ENCODE measurements at regions not wholly inside any gene's neighbourhood (a gene's known extent, or its start where the extent isn't known, plus 50 kb on each side); places are given as distances from the start of the nearest gene placed in this dataset.

DNA sequence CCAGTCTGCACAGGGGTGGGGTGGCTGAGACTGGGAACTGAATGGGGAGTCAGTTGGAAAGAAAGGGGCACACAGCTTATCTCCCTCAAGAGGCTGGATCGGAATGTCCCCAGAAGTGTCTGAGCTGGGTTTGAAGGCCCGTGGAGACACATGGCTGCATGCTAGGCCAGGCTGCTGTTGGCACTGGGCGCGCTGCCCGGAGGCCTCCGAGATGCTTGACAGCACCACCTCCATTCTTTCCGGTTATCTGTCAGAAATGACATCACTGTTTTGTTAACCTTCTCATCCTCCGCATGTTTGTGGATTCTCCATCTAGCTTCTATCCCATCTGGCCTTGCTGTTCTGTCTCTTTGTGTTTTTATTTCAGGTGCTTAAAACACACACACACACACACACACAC, 85.5 kb downstream of the APIP start:
- CTCF ChIA-PET: no interaction called here
- DNase-seq: no peak
- TF ChIP-seq, protein P1, sequence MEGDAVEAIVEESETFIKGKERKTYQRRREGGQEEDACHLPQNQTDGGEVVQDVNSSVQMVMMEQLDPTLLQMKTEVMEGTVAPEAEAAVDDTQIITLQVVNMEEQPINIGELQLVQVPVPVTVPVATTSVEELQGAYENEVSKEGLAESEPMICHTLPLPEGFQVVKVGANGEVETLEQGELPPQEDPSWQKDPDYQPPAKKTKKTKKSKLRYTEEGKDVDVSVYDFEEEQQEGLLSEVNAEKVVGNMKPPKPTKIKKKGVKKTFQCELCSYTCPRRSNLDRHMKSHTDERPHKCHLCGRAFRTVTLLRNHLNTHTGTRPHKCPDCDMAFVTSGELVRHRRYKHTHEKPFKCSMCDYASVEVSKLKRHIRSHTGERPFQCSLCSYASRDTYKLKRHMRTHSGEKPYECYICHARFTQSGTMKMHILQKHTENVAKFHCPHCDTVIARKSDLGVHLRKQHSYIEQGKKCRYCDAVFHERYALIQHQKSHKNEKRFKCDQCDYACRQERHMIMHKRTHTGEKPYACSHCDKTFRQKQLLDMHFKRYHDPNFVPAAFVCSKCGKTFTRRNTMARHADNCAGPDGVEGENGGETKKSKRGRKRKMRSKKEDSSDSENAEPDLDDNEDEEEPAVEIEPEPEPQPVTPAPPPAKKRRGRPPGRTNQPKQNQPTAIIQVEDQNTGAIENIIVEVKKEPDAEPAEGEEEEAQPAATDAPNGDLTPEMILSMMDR (IDR thresholded peaks at IDR 0.05; ENCODE audit: unreplicated experiment): no peak
- H3K9me3 Mint-ChIP-seq (ENCODE audit: low read depth, unreplicated experiment): peaks cover 2% of the 10 kb centered on the region
- intact Hi-C loops (cut with micrococcal nuclease; ENCODE audit: unreplicated experiment): no loop called here
- H3K27me3 Mint-ChIP-seq (ENCODE audit: unreplicated experiment): no peaks in the 10 kb centered on the region
- peaks cover 35% of the 10 kb centered on the region for H3K4me1 Mint-ChIP-seq (ENCODE audit: low read depth, unreplicated experiment)
- H3K4me3 Mint-ChIP-seq (ENCODE audit: low read depth, unreplicated experiment): no peak overlapping the region
- no peak overlapping the region for H3K27ac Mint-ChIP-seq (ENCODE audit: unreplicated experiment)
- no TSS peak for BruUV-seq (replicated peaks)
- peaks cover 4% of the 10 kb centered on the region for H3K36me3 Mint-ChIP-seq (ENCODE audit: insufficient read depth, unreplicated experiment)

DNA sequence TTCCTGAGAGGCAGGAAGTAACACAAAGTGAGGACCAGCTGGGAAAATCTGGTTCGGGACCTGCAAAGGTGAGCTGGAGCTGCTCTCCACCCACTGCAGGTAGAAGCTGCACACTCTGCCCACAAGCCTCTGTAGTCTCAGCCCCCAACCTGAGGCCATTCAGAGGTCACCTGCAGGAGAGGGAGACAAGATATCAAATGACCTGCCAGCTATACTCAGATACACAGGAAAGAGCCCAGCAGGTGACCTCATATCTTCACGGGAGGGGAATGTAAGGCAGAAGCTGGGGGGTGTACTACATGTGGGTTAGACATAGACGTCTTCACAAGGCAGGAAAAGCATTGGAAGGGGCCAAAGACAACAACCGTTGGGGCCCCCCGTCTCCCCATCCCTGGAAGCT, 86.1 kb downstream of the APIP start:
- BruUV-seq (replicated peaks): no TSS peak
- H3K27ac Mint-ChIP-seq (ENCODE audit: unreplicated experiment): no peak overlapping the region
- peaks cover 9% of the 10 kb centered on the region for H3K36me3 Mint-ChIP-seq (ENCODE audit: insufficient read depth, unreplicated experiment)
- DNase-seq: no peak
- intact Hi-C loops (cut with micrococcal nuclease; ENCODE audit: unreplicated experiment): no loop called here
- TF ChIP-seq, protein P1 (IDR thresholded peaks at IDR 0.05; ENCODE audit: unreplicated experiment): no peak
- no peak overlapping the region for H3K4me3 Mint-ChIP-seq (ENCODE audit: low read depth, unreplicated experiment)
- CTCF ChIA-PET: no interaction called here
- H3K27me3 Mint-ChIP-seq (ENCODE audit: unreplicated experiment): no peaks in the 10 kb centered on the region
- peaks cover 42% of the 10 kb centered on the region for H3K4me1 Mint-ChIP-seq (ENCODE audit: low read depth, unreplicated experiment)
- H3K9me3 Mint-ChIP-seq (ENCODE audit: low read depth, unreplicated experiment): peaks cover under 1% of the 10 kb centered on the region

DNA sequence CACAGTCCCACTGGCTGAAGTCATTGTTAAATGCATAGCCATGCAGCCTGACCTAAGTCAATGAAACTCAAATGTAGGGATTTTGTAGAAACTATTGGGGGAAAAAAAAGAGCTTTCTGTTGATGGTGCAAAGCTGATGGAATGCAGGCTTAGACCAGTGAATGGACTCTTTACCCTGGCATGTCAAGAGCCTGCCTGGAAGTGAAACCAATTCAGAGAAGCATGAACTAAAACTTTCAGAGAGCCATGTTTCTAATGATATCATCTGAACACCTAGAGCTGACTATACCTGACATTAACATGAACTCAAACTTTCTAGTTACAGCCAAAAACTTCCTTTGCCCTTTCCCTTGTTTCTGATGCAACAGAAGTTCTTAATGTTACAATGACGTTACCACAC, 89.0 kb downstream of the APIP start:
- TF ChIP-seq, protein P1 (IDR thresholded peaks at IDR 0.05; ENCODE audit: unreplicated experiment): no peak
- Mint-ChIP-seq H3K4me3 (ENCODE audit: low read depth, unreplicated experiment) (no peak overlapping the region), H3K36me3 (ENCODE audit: insufficient read depth, unreplicated experiment) (peaks cover 9% of the 10 kb centered on the region), H3K4me1 (ENCODE audit: low read depth, unreplicated experiment) (peaks cover 61% of the 10 kb centered on the region), H3K27ac (ENCODE audit: unreplicated experiment) (peak overlapping the region; percentile 96), H3K27me3 (ENCODE audit: unreplicated experiment) (no peaks in the 10 kb centered on the region), H3K9me3 (ENCODE audit: low read depth, unreplicated experiment) (no peaks in the 10 kb centered on the region)
- no TSS peak for BruUV-seq (replicated peaks)
- no peak for DNase-seq
- CTCF ChIA-PET: interaction anchor here (3.4 kb wide), 1 partner anchor 37 kb away, joined by 21 read pairs; no protein-coding TSS in a partner anchor
- intact Hi-C loops (cut with micrococcal nuclease; ENCODE audit: unreplicated experiment): loop anchor here (2.0 to 5.0 kb wide), 2 partner anchors 64 to 225 kb away; no protein-coding TSS in a partner anchor

DNA sequence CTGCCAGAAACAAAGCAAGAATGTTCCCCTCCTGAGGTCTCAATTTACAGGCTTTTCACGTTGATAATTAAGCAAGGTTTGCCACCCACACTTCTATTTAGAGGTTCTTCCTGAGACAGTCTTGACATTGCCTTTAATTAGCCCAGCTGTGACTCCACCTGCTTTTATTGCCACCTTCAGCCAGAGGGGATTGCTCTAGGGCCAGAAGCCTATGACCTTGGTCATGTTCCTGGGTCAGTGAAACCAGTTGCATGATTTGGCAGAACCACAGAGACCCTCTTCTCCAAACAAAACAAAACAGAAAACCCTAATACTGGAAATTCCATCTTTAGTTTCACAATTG, 89.8 kb downstream of the APIP start:
- TF ChIP-seq, protein P1 (IDR thresholded peaks at IDR 0.05; ENCODE audit: unreplicated experiment): no peak
- Mint-ChIP-seq H3K27me3 (ENCODE audit: unreplicated experiment) (no peaks in the 10 kb centered on the region), H3K4me1 (ENCODE audit: low read depth, unreplicated experiment) (peaks cover 68% of the 10 kb centered on the region), H3K4me3 (ENCODE audit: low read depth, unreplicated experiment) (peak overlapping the region; percentile 47), H3K9me3 (ENCODE audit: low read depth, unreplicated experiment) (no peaks in the 10 kb centered on the region), H3K27ac (ENCODE audit: unreplicated experiment) (peak overlapping the region; percentile 96), H3K36me3 (ENCODE audit: insufficient read depth, unreplicated experiment) (peaks cover 9% of the 10 kb centered on the region)
- intact Hi-C loops (cut with micrococcal nuclease; ENCODE audit: unreplicated experiment): loop anchor here (2.0 to 5.0 kb wide), 2 partner anchors 64 to 224 kb away; no protein-coding TSS in a partner anchor
- no peak for DNase-seq
- CTCF ChIA-PET: interaction anchor here (1.0 to 3.4 kb wide), 5 partner anchors 14 to 36 kb away, joined by 4 to 21 read pairs (median 9); no protein-coding TSS in a partner anchor
- no TSS peak for BruUV-seq (replicated peaks)
